ENCODE measurements at regions not wholly inside any gene's neighbourhood (a gene's known extent, or its start where the extent isn't known, plus 50 kb on each side); places are given as distances from the start of the nearest gene placed in this dataset.
A peak's percentile ranks its signal among the peaks of the same experiment; 100 is the strongest.

GRCh38 chr12:22900401-22900800, 275.4 kb downstream of the ETNK1 start:
- no peak overlapping the region for H3K4me3 ChIP-seq (ENCODE audit: low read length)
- H3K27ac ChIP-seq (ENCODE audit: low read depth, low read length): no peak overlapping the region
- no peak overlapping the region for H3K9ac ChIP-seq (ENCODE audit: low read depth, low read length)
- no peaks in the 10 kb centered on the region for H3K27me3 ChIP-seq (ENCODE audit: insufficient read depth, low read length)
- H3K9me3 ChIP-seq (ENCODE audit: insufficient read depth, low read depth, low read length): peaks cover 8% of the 10 kb centered on the region; the same call in 1 of the 2 replicates
- H3K36me3 ChIP-seq (ENCODE audit: insufficient read depth, low read length): no peaks in the 10 kb centered on the region
- H3K4me1 ChIP-seq (ENCODE audit: insufficient read depth, low read length): peaks cover 10% of the 10 kb centered on the region; the same call in 1 of the 2 replicates

DNA sequence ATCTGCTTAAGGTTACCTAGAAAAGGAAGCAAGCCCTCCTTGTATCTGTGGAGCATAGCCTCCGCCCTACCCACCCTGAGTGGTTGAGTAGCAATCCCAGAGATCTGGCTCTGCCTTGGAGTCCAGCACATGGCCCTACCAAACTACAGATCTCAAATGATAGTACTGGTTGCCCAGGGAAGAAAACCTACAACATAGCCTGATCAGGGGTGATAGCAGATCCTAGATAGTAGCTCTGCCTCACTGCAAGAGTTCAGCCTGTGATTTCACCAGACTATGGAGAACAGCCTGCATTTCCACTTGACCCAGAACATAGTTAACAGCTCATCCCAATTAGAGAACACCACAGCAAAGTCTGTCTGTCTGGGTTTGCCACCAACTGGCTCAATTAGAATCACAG, 279.5 kb downstream of the ETNK1 start:
- Histone ChIP-seq H3K36me3 (ENCODE audit: insufficient read depth, low read length) (no peaks in the 10 kb centered on the region), H3K27me3 (ENCODE audit: insufficient read depth, low read length) (no peaks in the 10 kb centered on the region), H3K9me3 (ENCODE audit: insufficient read depth, low read depth, low read length) (no peaks in the 10 kb centered on the region), H3K4me1 (ENCODE audit: insufficient read depth, low read length) (peaks cover 10% of the 10 kb centered on the region; the same call in 1 of the 2 replicates), H3K4me3 (ENCODE audit: low read length) (no peak overlapping the region), H3K9ac (ENCODE audit: low read depth, low read length) (no peak overlapping the region), H3K27ac (ENCODE audit: low read depth, low read length) (no peak overlapping the region)
- WGBS: 97% methylated on average over 1 of the region's 1 CpG

- Histone ChIP-seq H3K4me3 (ENCODE audit: low read length) (no peak overlapping the region), H3K27ac (ENCODE audit: low read depth, low read length) (peak overlapping the region; percentile 19; the same call in 1 of the 2 replicates), H3K9ac (ENCODE audit: low read depth, low read length) (no peak overlapping the region), H3K36me3 (ENCODE audit: insufficient read depth, low read length) (no peaks in the 10 kb centered on the region), H3K9me3 (ENCODE audit: insufficient read depth, low read depth, low read length) (no peaks in the 10 kb centered on the region), H3K4me1 (ENCODE audit: insufficient read depth, low read length) (peaks cover 11% of the 10 kb centered on the region; the same call in 1 of the 2 replicates), H3K27me3 (ENCODE audit: insufficient read depth, low read length) (no peaks in the 10 kb centered on the region)
- 42% methylated on average over 2 of the region's 4 CpGs for WGBS
These were observed 291.3 kb downstream of the ETNK1 start for GRCh38 chr12:22916241-22916640.

DNA sequence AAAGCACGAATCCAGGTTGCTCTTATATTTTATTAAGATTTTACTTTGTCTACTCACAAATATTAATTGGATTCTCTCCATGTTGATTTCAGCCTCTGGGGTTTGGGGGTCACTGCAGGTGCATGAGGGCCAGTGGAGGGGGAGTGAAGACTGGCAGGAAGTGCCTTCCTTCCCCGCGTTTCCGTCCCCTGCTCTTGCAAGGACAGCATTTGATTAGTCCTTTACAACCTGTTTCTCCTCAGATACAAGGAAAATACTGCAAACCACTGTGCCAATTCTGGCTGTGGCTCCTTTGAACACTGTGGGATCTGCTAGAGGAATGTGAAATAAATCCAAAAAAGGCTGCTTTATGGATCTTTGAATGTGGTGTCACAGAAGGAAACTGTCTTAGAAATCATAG, 291.8 kb downstream of the ETNK1 start:
- Histone ChIP-seq H3K9me3 (ENCODE audit: insufficient read depth, low read depth, low read length) (no peaks in the 10 kb centered on the region), H3K36me3 (ENCODE audit: insufficient read depth, low read length) (no peaks in the 10 kb centered on the region), H3K27me3 (ENCODE audit: insufficient read depth, low read length) (no peaks in the 10 kb centered on the region), H3K4me1 (ENCODE audit: insufficient read depth, low read length) (peaks cover 11% of the 10 kb centered on the region; the same call in 1 of the 2 replicates), H3K27ac (ENCODE audit: low read depth, low read length) (no peak overlapping the region; the same call in 1 of the 2 replicates), H3K9ac (ENCODE audit: low read depth, low read length) (no peak overlapping the region), H3K4me3 (ENCODE audit: low read length) (no peak overlapping the region)
- 36% methylated on average over 3 of the region's 4 CpGs for WGBS

DNA sequence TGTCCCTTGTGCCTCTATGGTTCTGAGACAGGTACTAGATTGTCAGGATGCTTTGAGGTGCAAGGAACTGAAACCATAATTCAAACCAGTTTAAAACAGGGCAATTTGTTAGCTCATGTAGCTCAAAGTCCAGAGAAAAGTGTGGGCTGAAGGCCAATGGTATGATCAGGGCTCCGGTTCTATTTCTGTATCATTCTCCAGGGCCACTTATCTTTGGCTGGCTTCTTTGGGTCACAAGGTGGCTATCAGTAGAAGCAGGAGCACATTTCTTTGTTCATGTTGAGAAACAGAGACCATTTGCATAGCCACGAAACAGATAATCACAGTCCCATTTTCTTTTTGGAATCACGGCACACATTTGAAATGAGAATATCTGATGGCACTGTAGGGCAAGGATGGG, 294.9 kb downstream of the ETNK1 start:
- WGBS: 93% methylated on average over 3 of the region's 3 CpGs
- Histone ChIP-seq H3K9ac (ENCODE audit: low read depth, low read length) (no peak overlapping the region), H3K27me3 (ENCODE audit: insufficient read depth, low read length) (no peaks in the 10 kb centered on the region), H3K36me3 (ENCODE audit: insufficient read depth, low read length) (no peaks in the 10 kb centered on the region), H3K27ac (ENCODE audit: low read depth, low read length) (no peak overlapping the region), H3K9me3 (ENCODE audit: insufficient read depth, low read depth, low read length) (no peaks in the 10 kb centered on the region), H3K4me1 (ENCODE audit: insufficient read depth, low read length) (peaks cover 24% of the 10 kb centered on the region), H3K4me3 (ENCODE audit: low read length) (no peak overlapping the region)

DNA sequence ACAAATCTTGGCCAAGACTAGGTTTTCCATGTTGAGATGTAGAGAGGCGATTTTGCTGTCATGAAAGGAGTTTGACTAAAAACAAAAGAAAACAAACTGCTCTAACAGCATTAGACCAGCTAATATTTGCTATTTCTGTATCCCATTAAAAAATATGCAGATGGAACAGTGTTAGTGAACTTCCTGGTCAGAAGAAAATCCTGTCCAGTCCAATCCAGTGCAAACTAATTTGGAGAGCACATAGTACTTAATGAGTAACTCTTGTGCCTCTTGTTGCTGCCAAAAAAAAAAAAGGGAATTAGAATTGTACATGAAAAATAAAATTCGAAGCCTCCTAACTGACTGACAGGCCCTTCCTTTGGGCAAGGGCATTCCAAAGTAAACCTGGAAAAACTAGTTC, 298.8 kb downstream of the ETNK1 start:
- WGBS: 90% methylated on average over 2 of the region's 2 CpGs
- no peaks in the 10 kb centered on the region for H3K27me3 ChIP-seq (ENCODE audit: insufficient read depth, low read length)
- peaks cover 28% of the 10 kb centered on the region for H3K4me1 ChIP-seq (ENCODE audit: insufficient read depth, low read length)
- H3K36me3 ChIP-seq (ENCODE audit: insufficient read depth, low read length): no peaks in the 10 kb centered on the region
- H3K9me3 ChIP-seq (ENCODE audit: insufficient read depth, low read depth, low read length): no peaks in the 10 kb centered on the region
- peak overlapping the region; percentile 50 for H3K27ac ChIP-seq (ENCODE audit: low read depth, low read length)
- H3K9ac ChIP-seq (ENCODE audit: low read depth, low read length): no peak overlapping the region
- H3K4me3 ChIP-seq (ENCODE audit: low read length): no peak overlapping the region

GRCh38 chr12:22924391-22924790, 299.4 kb downstream of the ETNK1 start:
- Histone ChIP-seq H3K27ac (ENCODE audit: low read depth, low read length) (peak overlapping the region; percentile 50), H3K4me1 (ENCODE audit: insufficient read depth, low read length) (peaks cover 28% of the 10 kb centered on the region), H3K4me3 (ENCODE audit: low read length) (no peak overlapping the region), H3K9ac (ENCODE audit: low read depth, low read length) (no peak overlapping the region), H3K27me3 (ENCODE audit: insufficient read depth, low read length) (no peaks in the 10 kb centered on the region), H3K36me3 (ENCODE audit: insufficient read depth, low read length) (no peaks in the 10 kb centered on the region), H3K9me3 (ENCODE audit: insufficient read depth, low read depth, low read length) (no peaks in the 10 kb centered on the region)
- 63% methylated on average over 2 of the region's 2 CpGs for WGBS

DNA sequence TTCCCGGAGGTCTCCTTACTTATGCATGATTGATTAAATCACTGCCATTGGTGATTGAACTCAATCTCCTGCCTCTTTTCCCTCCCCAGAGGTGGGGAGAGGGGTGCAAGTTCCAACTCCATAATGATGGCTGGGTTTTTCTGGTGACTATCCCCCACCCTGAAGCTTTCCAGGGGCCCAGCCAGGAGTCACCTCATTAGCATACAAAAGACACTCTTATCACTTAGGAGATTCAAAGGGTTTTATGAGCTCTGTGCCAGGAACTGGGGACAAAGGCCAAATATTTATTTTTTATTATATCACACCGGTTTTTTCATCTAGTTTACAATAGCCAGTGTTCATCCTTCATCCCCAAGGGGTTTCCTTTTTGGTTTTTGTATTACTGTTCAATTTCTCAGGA, 300.7 kb downstream of the ETNK1 start:
- H3K4me1 ChIP-seq (ENCODE audit: insufficient read depth, low read length): peaks cover 28% of the 10 kb centered on the region
- H3K4me3 ChIP-seq (ENCODE audit: low read length): no peak overlapping the region
- H3K27me3 ChIP-seq (ENCODE audit: insufficient read depth, low read length): no peaks in the 10 kb centered on the region
- no peak overlapping the region for H3K9ac ChIP-seq (ENCODE audit: low read depth, low read length)
- no peaks in the 10 kb centered on the region for H3K36me3 ChIP-seq (ENCODE audit: insufficient read depth, low read length)
- no peak overlapping the region for H3K27ac ChIP-seq (ENCODE audit: low read depth, low read length)
- H3K9me3 ChIP-seq (ENCODE audit: insufficient read depth, low read depth, low read length): no peaks in the 10 kb centered on the region
- 86% methylated on average over 1 of the region's 2 CpGs for WGBS

GRCh38 chr12:22932431-22932830, 307.5 kb downstream of the ETNK1 start:
- no peaks in the 10 kb centered on the region; the same call in 1 of the 2 replicates for H3K4me1 ChIP-seq (ENCODE audit: insufficient read depth, low read length)
- no peak overlapping the region for H3K4me3 ChIP-seq (ENCODE audit: low read length)
- no peaks in the 10 kb centered on the region for H3K36me3 ChIP-seq (ENCODE audit: insufficient read depth, low read length)
- no peaks in the 10 kb centered on the region for H3K27me3 ChIP-seq (ENCODE audit: insufficient read depth, low read length)
- H3K9me3 ChIP-seq (ENCODE audit: insufficient read depth, low read depth, low read length): no peaks in the 10 kb centered on the region
- no peak overlapping the region for H3K27ac ChIP-seq (ENCODE audit: low read depth, low read length)
- WGBS: no CpG with 5 or more reads among the region's 1 CpG
- no peak overlapping the region for H3K9ac ChIP-seq (ENCODE audit: low read depth, low read length)

DNA sequence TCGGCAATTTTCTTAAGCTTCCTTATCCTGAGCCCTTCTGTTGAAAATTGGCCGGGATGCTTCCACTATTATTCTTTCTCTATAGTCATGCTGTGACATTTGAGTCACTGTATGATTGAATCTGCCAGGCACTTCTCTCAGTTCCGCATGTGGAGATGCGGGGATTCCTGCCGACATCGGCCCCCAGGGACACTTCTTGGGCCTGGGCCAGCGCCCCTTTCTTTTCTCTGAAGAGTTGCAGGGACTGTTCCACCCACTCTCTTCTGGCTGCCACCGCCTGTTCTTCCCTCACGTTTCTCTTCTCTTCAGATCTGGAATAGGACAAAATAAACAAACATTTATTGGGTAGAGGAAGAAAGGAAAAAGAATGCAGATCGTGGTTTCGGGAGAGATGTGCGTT, 310.1 kb downstream of the ETNK1 start:
- no peak overlapping the region for H3K27ac ChIP-seq (ENCODE audit: low read depth, low read length)
- WGBS: 88% methylated on average over 11 of the region's 12 CpGs

DNA sequence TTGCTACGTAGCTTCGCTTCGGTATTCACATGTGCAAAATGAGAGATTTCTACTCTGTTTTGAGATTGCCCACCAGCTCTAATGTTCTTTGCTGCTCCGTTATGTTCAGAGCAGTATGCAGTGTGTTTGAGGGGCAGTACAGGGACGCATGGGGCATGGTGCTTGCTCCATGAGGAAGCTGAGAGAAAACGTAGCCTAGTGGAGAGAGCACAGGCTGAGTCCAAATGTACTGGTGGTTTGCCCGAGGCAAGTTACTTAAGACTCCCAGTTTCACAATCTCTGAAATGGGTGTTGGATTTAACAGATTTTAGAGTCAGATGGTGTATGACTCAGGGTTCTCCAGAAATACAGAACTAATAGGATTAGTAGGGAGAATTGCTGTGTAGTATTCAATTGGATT, 310.5 kb downstream of the ETNK1 start:
- Histone ChIP-seq H3K27me3 (ENCODE audit: insufficient read depth, low read length) (no peaks in the 10 kb centered on the region), H3K9ac (ENCODE audit: low read depth, low read length) (no peak overlapping the region), H3K36me3 (ENCODE audit: insufficient read depth, low read length) (no peaks in the 10 kb centered on the region), H3K4me3 (ENCODE audit: low read length) (no peak overlapping the region), H3K27ac (ENCODE audit: low read depth, low read length) (no peak overlapping the region), H3K4me1 (ENCODE audit: insufficient read depth, low read length) (no peaks in the 10 kb centered on the region; the same call in 1 of the 2 replicates), H3K9me3 (ENCODE audit: insufficient read depth, low read depth, low read length) (no peaks in the 10 kb centered on the region)
- WGBS: 92% methylated on average over 7 of the region's 7 CpGs

More for the DNA sequence above, 310.1 kb downstream of the ETNK1 start:
- no peaks in the 10 kb centered on the region for H3K27me3 ChIP-seq (ENCODE audit: insufficient read depth, low read length)
- no peaks in the 10 kb centered on the region; the same call in 1 of the 2 replicates for H3K4me1 ChIP-seq (ENCODE audit: insufficient read depth, low read length)
- H3K4me3 ChIP-seq (ENCODE audit: low read length): no peak overlapping the region
- H3K9ac ChIP-seq (ENCODE audit: low read depth, low read length): no peak overlapping the region
- no peaks in the 10 kb centered on the region for H3K9me3 ChIP-seq (ENCODE audit: insufficient read depth, low read depth, low read length)
- no peaks in the 10 kb centered on the region for H3K36me3 ChIP-seq (ENCODE audit: insufficient read depth, low read length)

- Histone ChIP-seq H3K4me1 (ENCODE audit: insufficient read depth, low read length) (no peaks in the 10 kb centered on the region; the same call in 1 of the 2 replicates), H3K9ac (ENCODE audit: low read depth, low read length) (no peak overlapping the region), H3K27ac (ENCODE audit: low read depth, low read length) (no peak overlapping the region), H3K27me3 (ENCODE audit: insufficient read depth, low read length) (no peaks in the 10 kb centered on the region), H3K4me3 (ENCODE audit: low read length) (no peak overlapping the region), H3K9me3 (ENCODE audit: insufficient read depth, low read depth, low read length) (0 out of 2 replicates have a peak, but pooled peaks cover 4% of the 10 kb centered on the region), H3K36me3 (ENCODE audit: insufficient read depth, low read length) (no peaks in the 10 kb centered on the region)
- WGBS: 96% methylated on average over 2 of the region's 2 CpGs
These were observed 313.4 kb downstream of the ETNK1 start for GRCh38 chr12:22938323-22938722.

All from HUES64 (cell line).